Uterus (tissue), 2 donors: ENCODE measurements at regions not wholly inside any gene's neighbourhood (a gene's known extent, or its start where the extent isn't known, plus 50 kb on each side); places are given as distances from the start of the nearest gene placed in this dataset.

Experiments
- CTCF ChIP-seq, 4 experiments: fragments of 200-600 bp in 2 of 4; fragments of 450-650 bp in 2 of 4; sonication (generic) in 2 of 4; IDR thresholded peaks; one replicate each; pipeline ENCODE4 v1.5.1; 2016 to 2019; ENCODE audit warnings: antibody characterized with exemption in 4 of 4, mild to moderate bottlenecking in 2 of 4, moderate library complexity in 1 of 4
- POLR2A ChIP-seq, 2 donors: fragments of 450-650 bp; IDR thresholded peaks; one replicate each; pipeline ENCODE4 v1.6.1; 2016; ENCODE audit warnings: antibody characterized with exemption in 2 of 2, mild to moderate bottlenecking in 1 of 2, moderate library complexity in 1 of 2

- TF ChIP-seq POLR2A (IDR thresholded peaks at IDR 0.05) (no peak), CTCF (IDR thresholded peaks at IDR 0.05) (no peak)
These were observed 385.6 kb upstream of the PKN2 start for GRCh38 chr1:88298506-88298905.
